ENCODE measurements at regions not wholly inside any gene's neighbourhood (a gene's known extent, or its start where the extent isn't known, plus 50 kb on each side); places are given as distances from the start of the nearest gene placed in this dataset.

DNA sequence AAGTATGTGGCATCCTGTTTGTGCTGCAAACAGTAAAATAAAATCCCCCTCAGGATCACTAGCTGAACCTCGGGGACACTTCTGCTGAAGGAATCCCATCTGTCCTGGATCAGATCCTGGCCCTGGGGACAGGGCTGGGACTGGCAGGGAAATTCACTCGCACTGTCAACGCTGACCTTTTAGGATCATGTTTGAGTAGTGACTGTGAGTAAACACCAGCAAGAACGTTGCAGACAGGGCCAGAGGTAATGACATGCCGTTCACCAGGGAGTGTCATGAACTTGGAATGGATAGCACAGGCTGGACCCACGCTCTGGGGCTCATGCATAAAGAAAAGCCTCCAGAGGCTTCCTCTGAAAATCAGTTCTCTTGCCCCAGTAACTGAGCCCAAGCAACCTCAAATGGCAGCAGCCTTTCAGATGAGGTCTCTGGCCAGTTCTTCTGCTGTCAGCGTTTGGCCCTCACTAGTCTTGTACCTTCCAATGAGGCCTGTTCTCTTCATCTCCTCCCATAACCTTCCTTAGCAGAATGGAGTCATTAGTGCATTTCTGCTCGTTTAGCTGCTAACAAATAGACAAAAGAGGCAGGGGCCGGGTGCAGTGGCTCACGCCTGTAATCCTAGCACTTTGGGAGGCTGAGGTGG is 51.0 kb upstream of the BARX2 start:
- no peak for DNase-seq (ENCODE audit: low spot score)

DNA sequence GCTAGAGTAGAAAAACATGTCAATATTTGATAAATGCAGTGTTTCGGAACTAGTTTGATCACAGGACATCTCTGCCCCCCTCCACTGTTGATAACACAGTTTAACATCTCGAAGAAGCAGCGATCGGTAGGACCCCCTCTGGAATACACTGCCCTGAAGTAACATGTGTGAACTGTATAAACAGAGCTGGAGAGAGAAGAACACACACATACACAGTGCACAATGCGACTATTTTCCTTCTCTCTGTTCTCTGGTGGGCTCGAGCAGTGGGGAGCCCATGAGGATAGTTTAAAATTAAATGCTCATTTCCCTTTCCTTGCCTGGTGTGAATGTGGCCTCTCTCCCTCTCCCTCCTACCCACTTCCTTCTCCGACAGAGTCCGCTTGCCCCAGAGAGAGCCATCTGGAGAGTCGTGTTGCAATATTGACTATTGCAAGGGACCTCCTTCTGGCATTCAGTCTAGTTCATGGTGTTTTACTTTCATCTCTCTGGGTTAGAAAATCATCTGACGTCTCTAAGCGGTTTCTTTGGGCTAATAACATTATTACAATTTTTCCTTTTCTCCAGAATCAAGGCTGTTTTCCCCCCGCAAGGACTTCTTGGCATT is 51.6 kb upstream of the BARX2 start:
- DNase-seq (ENCODE audit: low spot score) = no peak

DNA sequence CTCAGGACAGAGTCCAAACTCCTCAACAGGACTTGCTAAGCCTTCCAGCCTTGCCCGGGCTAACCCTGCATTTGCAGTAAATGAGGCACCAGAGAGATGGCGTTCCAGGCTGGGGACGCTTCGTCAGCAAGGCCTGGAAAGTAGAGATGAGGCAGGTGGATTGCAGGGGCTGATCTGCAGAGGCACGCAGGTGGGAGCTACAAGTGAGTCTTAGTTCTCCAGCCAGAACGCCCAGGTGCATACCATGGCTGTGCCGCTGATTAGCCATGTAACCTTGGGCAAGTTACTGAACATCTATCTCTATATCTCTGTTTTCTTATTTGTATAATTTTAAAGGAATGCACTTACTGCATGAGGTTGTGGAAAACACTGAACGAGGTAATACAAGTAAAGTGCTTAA is 52.7 kb upstream of the BARX2 start:
- DNase-seq (ENCODE audit: low spot score) = no peak

DNA sequence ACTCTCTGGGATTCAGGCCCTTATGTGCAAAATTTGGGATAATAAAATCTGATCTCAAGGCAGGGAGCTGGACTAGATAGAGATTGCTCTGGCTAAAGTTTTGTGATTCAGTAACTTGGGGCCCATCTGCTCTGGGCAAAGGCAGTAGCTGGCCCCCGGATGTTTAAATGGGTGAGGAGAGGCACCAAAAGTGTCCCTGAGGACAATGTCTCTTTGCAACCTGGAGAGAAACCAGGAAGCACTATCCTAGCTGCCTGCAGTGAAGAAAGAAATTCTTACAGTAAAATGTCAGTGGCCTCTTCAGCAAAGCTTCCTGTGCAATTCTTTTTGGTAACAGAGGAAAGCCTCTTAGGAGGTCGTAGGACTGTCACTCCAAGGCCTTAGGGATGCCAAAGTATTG is 54.6 kb upstream of the BARX2 start:
- DNase-seq (ENCODE audit: low spot score) = no peak

- DNase-seq (ENCODE audit: low spot score) = no peak
These were observed 55.2 kb upstream of the BARX2 start for GRCh38 chr11:129320494-129320893.

DNA sequence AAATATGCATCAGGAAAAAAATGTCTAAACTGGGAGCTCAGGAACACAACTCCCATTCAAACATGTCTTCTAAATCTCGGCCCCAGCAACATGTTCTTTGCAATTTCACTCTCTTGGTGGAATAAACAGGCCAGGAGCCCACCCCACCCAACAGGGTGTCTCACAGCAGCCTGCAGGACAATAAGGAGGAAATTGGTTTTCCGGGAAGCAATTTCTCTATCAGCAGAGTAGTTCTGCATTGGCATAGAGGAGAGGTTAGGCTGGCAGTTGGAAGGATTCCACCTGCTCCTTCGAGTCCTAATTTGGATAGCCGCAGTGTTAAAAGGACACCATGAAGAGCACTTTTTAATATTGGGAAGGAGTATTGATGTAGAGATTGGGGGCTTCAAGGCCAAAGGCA is 55.9 kb upstream of the BARX2 start:
- DNase-seq (ENCODE audit: low spot score) = no peak

- no peak for DNase-seq (ENCODE audit: low spot score)
These were observed 56.4 kb upstream of the BARX2 start for GRCh38 chr11:129319201-129319600.

GRCh38 chr11:129317571-129317970 is 58.1 kb upstream of the BARX2 start:
- no peak for DNase-seq (ENCODE audit: low spot score)

- DNase-seq (ENCODE audit: low spot score) = no peak
These were observed 58.9 kb upstream of the BARX2 start for GRCh38 chr11:129316781-129317180.

DNA sequence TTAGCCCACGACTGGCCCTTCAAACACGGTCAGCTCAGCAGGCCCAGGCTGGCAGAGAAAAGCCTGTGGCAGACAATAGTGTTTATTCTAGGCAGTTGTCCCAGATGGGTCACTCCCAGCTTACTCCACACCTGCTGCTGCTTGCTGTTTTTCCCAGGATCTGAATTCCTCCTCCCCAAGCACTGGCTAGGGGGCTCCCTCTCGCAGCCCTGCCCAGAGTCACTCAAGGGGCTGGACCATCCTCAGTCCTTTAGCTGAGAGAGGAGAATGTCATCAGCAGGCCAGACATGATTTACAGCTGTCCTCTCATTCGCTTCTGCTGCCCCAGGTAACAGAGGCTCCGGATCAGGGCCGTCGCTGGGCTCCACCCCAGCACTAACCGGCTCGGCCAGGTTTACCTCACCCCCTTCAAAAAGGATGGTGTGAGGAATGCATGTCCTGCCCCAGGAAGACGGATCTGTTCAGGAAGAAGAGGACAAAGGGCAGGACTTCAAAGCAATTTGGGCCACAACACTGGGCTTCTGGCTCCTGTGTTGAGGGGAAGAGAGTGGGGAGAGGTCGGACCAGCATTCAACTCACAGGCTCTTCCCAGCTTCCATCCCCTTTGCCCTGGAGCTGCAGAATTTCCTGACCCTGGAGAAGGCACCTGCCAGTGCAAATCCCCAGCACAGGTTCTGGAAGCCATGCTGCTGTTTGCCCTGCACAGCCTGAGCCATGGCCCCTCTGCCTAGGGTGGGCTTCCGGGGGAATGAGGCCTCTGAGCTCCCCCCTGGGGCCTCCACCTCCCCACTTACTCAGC is 59.7 kb upstream of the BARX2 start:
- DNase-seq (ENCODE audit: low spot score) = no peak

DNA sequence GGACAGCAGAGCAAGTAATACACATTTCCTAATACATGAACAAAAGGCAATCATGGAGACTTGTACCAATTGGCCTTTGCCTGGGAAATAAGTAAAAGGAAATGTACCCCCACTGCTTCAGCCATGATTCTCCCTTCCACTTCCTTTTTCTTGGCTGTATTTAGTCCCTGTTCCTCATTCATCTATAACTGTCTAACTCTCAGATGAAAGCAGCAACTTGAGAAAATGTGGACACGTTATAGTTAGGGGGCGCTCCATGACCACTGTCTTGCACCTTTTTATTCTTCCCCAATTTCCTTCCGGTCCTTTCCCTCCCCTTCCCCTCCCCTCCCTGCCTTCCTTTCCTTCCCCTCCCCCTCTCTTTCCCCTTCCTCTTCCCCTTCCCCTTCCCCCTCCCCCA is 61.3 kb upstream of the BARX2 start:
- no peak for DNase-seq (ENCODE audit: low spot score)

GRCh38 chr11:129313541-129314297 is 61.9 kb upstream of the BARX2 start:
- no peak for DNase-seq (ENCODE audit: low spot score)

DNA sequence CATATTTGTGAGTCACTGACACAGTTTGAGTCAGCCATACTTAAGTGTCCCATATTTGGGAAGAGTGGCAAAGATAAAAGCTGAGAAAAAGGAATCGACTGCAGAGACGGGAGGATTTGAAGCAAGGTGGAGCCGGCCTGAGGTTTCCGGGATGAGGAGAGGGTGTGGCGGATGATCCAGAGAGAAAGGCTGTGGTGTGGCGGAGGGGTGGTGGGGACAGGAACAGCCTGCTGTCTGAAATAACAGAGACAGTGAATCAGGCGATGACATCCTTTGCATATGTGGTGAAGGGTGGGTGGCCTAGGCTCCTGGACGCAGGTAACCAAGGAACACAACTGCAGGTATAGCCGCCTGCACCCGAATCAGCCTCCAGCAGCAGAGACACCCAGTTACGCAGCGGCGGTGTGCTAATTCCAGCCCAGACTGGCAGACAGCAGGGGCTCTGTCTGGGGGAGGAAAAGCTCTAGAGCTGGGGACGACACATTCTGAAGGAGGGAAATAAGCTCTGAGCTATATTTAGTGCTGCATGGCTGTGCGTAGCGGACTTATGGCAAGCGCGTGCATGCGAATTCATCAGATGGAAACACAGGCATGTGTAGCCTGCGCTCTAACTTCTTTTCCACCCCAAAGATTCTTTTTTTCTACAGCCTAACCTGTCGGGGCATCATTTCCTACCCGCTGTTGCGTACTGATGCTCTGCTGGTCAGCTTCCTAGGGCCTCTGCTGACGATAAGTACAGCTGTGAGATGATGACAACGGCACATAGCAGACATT is 62.7 kb upstream of the BARX2 start:
- DNase-seq (ENCODE audit: low spot score) = no peak

GRCh38 chr11:129308241-129308865 is 67.3 kb upstream of the BARX2 start:
- DNase-seq (ENCODE audit: low spot score) = no peak

GRCh38 chr11:129307162-129307561 is 68.5 kb upstream of the BARX2 start:
- DNase-seq (ENCODE audit: low spot score) = no peak

DNA sequence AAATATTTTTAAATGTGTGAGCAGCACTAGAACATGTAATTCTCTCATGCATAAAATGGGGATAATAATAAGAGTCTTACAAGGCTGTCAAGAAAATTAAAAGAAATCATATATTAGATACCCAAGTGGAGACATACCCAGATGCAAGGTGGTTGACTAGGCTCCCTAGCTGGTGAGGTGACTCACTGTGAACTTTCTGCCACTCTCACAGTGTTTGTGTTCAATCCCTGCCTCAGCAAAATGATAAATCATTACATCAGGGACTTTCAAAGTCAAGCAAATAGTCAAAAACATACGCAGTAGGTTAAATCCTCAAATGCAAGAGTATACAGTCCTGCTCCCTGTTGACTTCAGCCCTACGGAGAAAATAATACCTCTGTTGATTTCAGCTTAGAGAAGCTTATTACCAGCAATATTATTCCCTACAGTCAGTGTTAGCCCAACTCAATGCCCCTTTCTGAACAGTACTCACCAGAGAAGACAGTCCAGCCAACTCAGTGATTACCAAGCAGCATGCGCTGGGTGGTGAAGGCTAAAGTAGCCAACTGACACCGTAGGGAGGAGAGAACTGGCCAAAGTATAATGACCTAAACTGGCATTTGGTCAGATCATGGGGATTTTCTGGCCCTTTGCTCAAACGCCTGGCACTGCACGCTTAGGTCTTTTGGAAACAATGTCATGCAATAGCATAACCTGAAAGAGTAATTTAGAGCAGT is 73.1 kb upstream of the BARX2 start:
- DNase-seq (ENCODE audit: low spot score) = no peak

- DNase-seq (ENCODE audit: low spot score) = no peak
These were observed 75.5 kb upstream of the BARX2 start for GRCh38 chr11:129300099-129300498.

DNA sequence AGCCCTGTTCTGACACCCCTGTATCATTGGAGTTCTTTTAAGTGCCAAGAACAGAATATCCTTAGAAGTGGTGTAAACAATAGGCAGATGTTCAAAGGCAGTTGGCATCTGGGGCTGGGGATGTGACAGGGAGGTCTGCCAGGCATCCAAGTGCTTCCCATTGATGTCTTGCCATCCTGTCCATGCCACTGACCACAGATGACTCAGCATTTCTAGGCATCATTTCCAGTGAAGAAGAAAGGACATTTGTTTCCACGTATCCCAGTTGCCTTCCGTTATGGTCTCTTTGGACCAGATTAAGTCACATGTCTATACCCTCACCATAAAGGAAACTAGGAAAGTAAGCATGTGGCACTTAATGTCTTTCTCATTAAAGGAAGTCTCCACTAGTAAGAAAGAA is 76.7 kb upstream of the BARX2 start:
- no peak for DNase-seq (ENCODE audit: low spot score)

GRCh38 chr11:129295746-129296145 is 79.9 kb upstream of the BARX2 start:
- no peak for DNase-seq (ENCODE audit: low spot score)

GRCh38 chr11:129292771-129293170 is 82.9 kb upstream of the BARX2 start:
- DNase-seq (ENCODE audit: low spot score) = no peak

DNA sequence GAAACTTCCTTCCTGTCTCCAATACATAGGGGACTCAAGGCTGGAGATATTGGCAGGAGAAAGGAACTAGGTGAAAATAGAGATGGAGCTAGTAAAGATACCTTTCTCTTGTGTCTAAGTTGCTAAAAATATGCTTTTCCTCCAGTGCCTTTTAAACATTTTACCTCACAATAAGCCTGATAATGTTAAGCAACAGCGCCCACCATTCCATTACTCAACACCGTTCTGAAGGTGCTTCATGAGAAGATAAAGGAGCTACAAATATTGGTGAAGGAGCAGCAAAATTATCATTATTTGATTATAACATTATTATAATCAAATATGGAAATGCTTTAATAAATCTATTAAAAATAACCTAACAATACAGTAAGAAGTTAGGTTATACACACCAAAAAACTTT is 83.6 kb upstream of the BARX2 start:
- no peak for DNase-seq (ENCODE audit: low spot score)
